ENCODE measurements at regions not wholly inside any gene's neighbourhood (a gene's known extent, or its start where the extent isn't known, plus 50 kb on each side); places are given as distances from the start of the nearest gene placed in this dataset.

- TF ChIP-seq, protein P1, sequence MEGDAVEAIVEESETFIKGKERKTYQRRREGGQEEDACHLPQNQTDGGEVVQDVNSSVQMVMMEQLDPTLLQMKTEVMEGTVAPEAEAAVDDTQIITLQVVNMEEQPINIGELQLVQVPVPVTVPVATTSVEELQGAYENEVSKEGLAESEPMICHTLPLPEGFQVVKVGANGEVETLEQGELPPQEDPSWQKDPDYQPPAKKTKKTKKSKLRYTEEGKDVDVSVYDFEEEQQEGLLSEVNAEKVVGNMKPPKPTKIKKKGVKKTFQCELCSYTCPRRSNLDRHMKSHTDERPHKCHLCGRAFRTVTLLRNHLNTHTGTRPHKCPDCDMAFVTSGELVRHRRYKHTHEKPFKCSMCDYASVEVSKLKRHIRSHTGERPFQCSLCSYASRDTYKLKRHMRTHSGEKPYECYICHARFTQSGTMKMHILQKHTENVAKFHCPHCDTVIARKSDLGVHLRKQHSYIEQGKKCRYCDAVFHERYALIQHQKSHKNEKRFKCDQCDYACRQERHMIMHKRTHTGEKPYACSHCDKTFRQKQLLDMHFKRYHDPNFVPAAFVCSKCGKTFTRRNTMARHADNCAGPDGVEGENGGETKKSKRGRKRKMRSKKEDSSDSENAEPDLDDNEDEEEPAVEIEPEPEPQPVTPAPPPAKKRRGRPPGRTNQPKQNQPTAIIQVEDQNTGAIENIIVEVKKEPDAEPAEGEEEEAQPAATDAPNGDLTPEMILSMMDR (conservative IDR thresholded peaks at IDR 0.05; ENCODE audit: low read depth, low read length): no peak
- TF ChIP-seq RFX5 (IDR thresholded peaks at IDR 0.05; ENCODE audit: low read depth, low read length) (no peak), RAD21 (IDR thresholded peaks at IDR 0.05; ENCODE audit: low read length) (no peak), RCOR1 (IDR thresholded peaks at IDR 0.05; ENCODE audit: insufficient replicate concordance, low read length) (no peak)
Measured at GRCh38 chr16:74199842-74200124, 96.8 kb upstream of the PSMD7 start.
